DOHH2 (cell line): ENCODE measurements at regions not wholly inside any gene's neighbourhood (a gene's known extent, or its start where the extent isn't known, plus 50 kb on each side); places are given as distances from the start of the nearest gene placed in this dataset.

Source experiments
- EZH2phosphoT487 ChIP-seq: fragments of 200-600 bp; sonication (generic); IDR thresholded peaks from 2 replicates; pipeline ENCODE4 v1.6.1; 2017; ENCODE audit warnings: borderline replicate concordance, mild to moderate bottlenecking, antibody characterized with exemption, low read length, moderate library complexity, mixed read lengths
- TF ChIP-seq, protein P1 (sequence below): fragments of 200-600 bp; sonication (generic); IDR thresholded peaks from one replicate; pipeline ENCODE4 v1.5.1; 2014; ENCODE audit warnings: antibody characterized with exemption, mild to moderate bottlenecking, low read depth, low read length; ENCODE audit not compliant: poor library complexity, severe bottlenecking

DNA sequence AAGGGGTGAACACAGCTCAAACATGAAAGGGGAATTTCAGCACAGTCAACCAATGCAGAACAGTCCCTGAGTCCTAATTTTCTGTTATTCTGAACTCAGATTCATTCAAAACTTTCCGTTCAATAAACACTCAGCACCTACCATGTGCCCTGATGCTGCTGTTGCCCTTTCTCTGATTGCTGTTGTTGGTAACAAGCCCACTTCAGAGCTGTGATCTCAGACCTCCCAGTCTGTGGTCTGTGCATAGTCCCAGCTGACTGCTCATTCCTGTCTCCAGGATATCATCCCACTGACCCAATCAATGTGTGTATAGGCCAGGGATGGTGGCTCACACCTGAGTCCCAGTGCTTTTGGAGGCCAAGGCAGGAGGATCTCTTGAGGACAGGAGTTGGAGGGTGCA lies 82.7 kb upstream of the SLC35G4 start:
- TF ChIP-seq, protein P1, sequence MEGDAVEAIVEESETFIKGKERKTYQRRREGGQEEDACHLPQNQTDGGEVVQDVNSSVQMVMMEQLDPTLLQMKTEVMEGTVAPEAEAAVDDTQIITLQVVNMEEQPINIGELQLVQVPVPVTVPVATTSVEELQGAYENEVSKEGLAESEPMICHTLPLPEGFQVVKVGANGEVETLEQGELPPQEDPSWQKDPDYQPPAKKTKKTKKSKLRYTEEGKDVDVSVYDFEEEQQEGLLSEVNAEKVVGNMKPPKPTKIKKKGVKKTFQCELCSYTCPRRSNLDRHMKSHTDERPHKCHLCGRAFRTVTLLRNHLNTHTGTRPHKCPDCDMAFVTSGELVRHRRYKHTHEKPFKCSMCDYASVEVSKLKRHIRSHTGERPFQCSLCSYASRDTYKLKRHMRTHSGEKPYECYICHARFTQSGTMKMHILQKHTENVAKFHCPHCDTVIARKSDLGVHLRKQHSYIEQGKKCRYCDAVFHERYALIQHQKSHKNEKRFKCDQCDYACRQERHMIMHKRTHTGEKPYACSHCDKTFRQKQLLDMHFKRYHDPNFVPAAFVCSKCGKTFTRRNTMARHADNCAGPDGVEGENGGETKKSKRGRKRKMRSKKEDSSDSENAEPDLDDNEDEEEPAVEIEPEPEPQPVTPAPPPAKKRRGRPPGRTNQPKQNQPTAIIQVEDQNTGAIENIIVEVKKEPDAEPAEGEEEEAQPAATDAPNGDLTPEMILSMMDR, result no peak
- no peak for TF ChIP-seq EZH2phosphoT487
